Endodermal cell (in vitro differentiated cells): ENCODE measurements at regions not wholly inside any gene's neighbourhood (a gene's known extent, or its start where the extent isn't known, plus 50 kb on each side); places are given as distances from the start of the nearest gene placed in this dataset.

Experiments
- DNase-seq: peaks from one replicate; pipeline ENCODE4 v3.0.0-alpha.2; 2017
- H3K27ac ChIP-seq: 2 replicates; pipeline ENCODE4 v1.5.1; 2013; ENCODE audit warnings: mild to moderate bottlenecking, low read depth, low read length, moderate library complexity
- H3K27me3 ChIP-seq: 2 replicates; pipeline ENCODE4 v1.6.1; 2013; ENCODE audit warnings: mild to moderate bottlenecking, low read length, moderate library complexity; ENCODE audit not compliant: insufficient read depth, control insufficient read depth, poor library complexity, severe bottlenecking
- H3K36me3 ChIP-seq: 2 replicates; pipeline ENCODE4 v1.7.0; 2013; ENCODE audit warnings: mild to moderate bottlenecking, low read length, moderate library complexity; ENCODE audit not compliant: control insufficient read depth, insufficient read depth
- H3K4me1 ChIP-seq: one replicate; pipeline ENCODE4 v1.7.0; 2013; ENCODE audit warnings: low read length; ENCODE audit not compliant: control insufficient read depth, insufficient read depth
- H3K4me3 ChIP-seq: 2 replicates; pipeline ENCODE4 v1.5.1; 2013; ENCODE audit warnings: mild to moderate bottlenecking, low read length, moderate library complexity
- H3K9ac ChIP-seq: 2 replicates; pipeline ENCODE4 v1.6.1; 2013; ENCODE audit warnings: mild to moderate bottlenecking, low read length, moderate library complexity; ENCODE audit not compliant: poor library complexity, severe bottlenecking; ENCODE audit errors: extremely low read depth
- H3K9me3 ChIP-seq: 2 replicates; pipeline ENCODE4 v1.6.1; 2013; ENCODE audit warnings: mild to moderate bottlenecking, low read length, moderate library complexity; ENCODE audit not compliant: control insufficient read depth
- H3K27ac Mint-ChIP-seq: 2 replicates; pipeline ENCODE4 v1.8.0; 2020; ENCODE audit warnings: mixed read lengths
- H3K27me3 Mint-ChIP-seq: 2 replicates; pipeline ENCODE4 v1.8.0; 2021; ENCODE audit warnings: mild to moderate bottlenecking, mixed read lengths; ENCODE audit not compliant: insufficient read depth
- H3K36me3 Mint-ChIP-seq: 2 replicates; pipeline ENCODE4 v1.8.0; 2020; ENCODE audit warnings: low read depth, mixed read lengths
- H3K4me1 Mint-ChIP-seq: 2 replicates; pipeline ENCODE4 v1.8.0; 2020; ENCODE audit warnings: mixed read lengths
- H3K4me3 Mint-ChIP-seq: 2 replicates; pipeline ENCODE4 v1.8.0; 2020; ENCODE audit warnings: mild to moderate bottlenecking, moderate library complexity, mixed read lengths
- H3K9me3 Mint-ChIP-seq: 2 replicates; pipeline ENCODE4 v1.8.0; 2020; ENCODE audit warnings: mild to moderate bottlenecking, mixed read lengths
- CTCF ChIP-seq: fragments of 200-600 bp; sonication (generic); conservative IDR thresholded peaks from 2 replicates; pipeline ENCODE4 v1.5.0; 2021; ENCODE audit warnings: antibody characterized with exemption, mild to moderate bottlenecking
- WGBS, 2 experiments: methylation state at CpG; one replicate each; pipeline versions ENCODE4 v1.1.5 to v1.1.7; 2013; ENCODE audit warnings: missing lambda C conversion rate in 2 of 2, mixed read lengths in 1 of 2; ENCODE audit not compliant: insufficient coverage in 1 of 2, insufficient read length in 1 of 2; 5-methylcytosine and 5-hydroxymethylcytosine counted together

- no peak for TF ChIP-seq CTCF
- DNase-seq = no peak
- H3K27ac Mint-ChIP-seq = no peak overlapping the region
- H3K9me3 Mint-ChIP-seq = peaks cover 29% of the 10 kb centered on the region
- H3K4me1 ChIP-seq = no peaks in the 10 kb centered on the region
- no peaks in the 10 kb centered on the region for H3K36me3 ChIP-seq
- WGBS, 2 experiments = 85 to 92% methylated on average over 3 of the region's 3 CpGs
- no peak overlapping the region for H3K9ac ChIP-seq
- H3K4me3 ChIP-seq = no peak overlapping the region
- no peaks in the 10 kb centered on the region for H3K36me3 Mint-ChIP-seq
- H3K27me3 Mint-ChIP-seq = no peaks in the 10 kb centered on the region
- H3K27me3 ChIP-seq = no peaks in the 10 kb centered on the region
- no peak overlapping the region for H3K27ac ChIP-seq
- H3K4me1 Mint-ChIP-seq = no peaks in the 10 kb centered on the region
- no peak overlapping the region for H3K4me3 Mint-ChIP-seq
- peaks cover 77% of the 10 kb centered on the region for H3K9me3 ChIP-seq
These were observed 441.7 kb downstream of the TRIB2 start for GRCh38 chr2:13158466-13158865.

GRCh38 chr2:13180729-13181128 lies 464.0 kb downstream of the TRIB2 start:
- 85% methylated on average over 1 of the region's 1 CpG; no CpG with 5 or more reads in 1 of the 2 experiments for WGBS, 2 experiments
- no peak overlapping the region for H3K4me3 Mint-ChIP-seq

GRCh38 chr2:13193075-13193474 lies 476.3 kb downstream of the TRIB2 start:
- H3K4me1 ChIP-seq = no peaks in the 10 kb centered on the region
- H3K27ac ChIP-seq = no peak overlapping the region
- H3K27ac Mint-ChIP-seq = no peak overlapping the region
- H3K27me3 ChIP-seq = no peaks in the 10 kb centered on the region
- no peaks in the 10 kb centered on the region for H3K9me3 Mint-ChIP-seq
- no peaks in the 10 kb centered on the region for H3K27me3 Mint-ChIP-seq
- H3K9me3 ChIP-seq = peaks cover 70% of the 10 kb centered on the region
- no peak for TF ChIP-seq CTCF
- no peaks in the 10 kb centered on the region for H3K36me3 ChIP-seq
- H3K4me3 ChIP-seq = no peak overlapping the region
- H3K36me3 Mint-ChIP-seq = no peaks in the 10 kb centered on the region
- no peak overlapping the region for H3K4me3 Mint-ChIP-seq
- H3K4me1 Mint-ChIP-seq = no peaks in the 10 kb centered on the region
- no peak for DNase-seq
- no peak overlapping the region for H3K9ac ChIP-seq
- WGBS, 2 experiments = 87% methylated on average over 4 of the region's 4 CpGs; no CpG with 5 or more reads in 1 of the 2 experiments

More at GRCh38 chr2:13180729-13181128, 464.0 kb downstream of the TRIB2 start:
- Mint-ChIP-seq H3K4me1 (no peaks in the 10 kb centered on the region), H3K27ac (no peak overlapping the region), H3K27me3 (no peaks in the 10 kb centered on the region), H3K36me3 (no peaks in the 10 kb centered on the region), H3K9me3 (peaks cover 39% of the 10 kb centered on the region)
- Histone ChIP-seq H3K27me3 (no peaks in the 10 kb centered on the region), H3K4me3 (no peak overlapping the region), H3K9me3 (peaks cover 75% of the 10 kb centered on the region), H3K4me1 (no peaks in the 10 kb centered on the region), H3K36me3 (no peaks in the 10 kb centered on the region), H3K27ac (no peak overlapping the region), H3K9ac (no peak overlapping the region)
- TF ChIP-seq CTCF = peak; percentile 31
- no peak for DNase-seq
